GM18498 (cell line): ENCODE measurements at regions not wholly inside any gene's neighbourhood (a gene's known extent, or its start where the extent isn't known, plus 50 kb on each side); places are given as distances from the start of the nearest gene placed in this dataset.

Experiments
- ATAC-seq: cut with Tn5 transposase; IDR thresholded peaks from one replicate; pipeline ENCODE4 v1.9.1; 2021; ENCODE audit warnings: mild to moderate bottlenecking, moderate library complexity; ENCODE audit not compliant: unreplicated experiment

GRCh38 chr20:58092353-58092752 is 136.1 kb downstream of the ANKRD60 start:
- ATAC-seq: no peak

- no peak for ATAC-seq
Measured at GRCh38 chr20:58091810-58092209, 136.6 kb downstream of the ANKRD60 start.

- ATAC-seq: no peak
Measured at GRCh38 chr20:58090161-58090560, 138.3 kb downstream of the ANKRD60 start.

- ATAC-seq: no peak
Measured at GRCh38 chr20:58088625-58089024, 139.8 kb downstream of the ANKRD60 start.

- ATAC-seq: no peak
Measured at GRCh38 chr20:58088105-58088504, 140.3 kb downstream of the ANKRD60 start.

- ATAC-seq: no peak
Measured at GRCh38 chr20:58087562-58087858, 140.9 kb downstream of the ANKRD60 start.

GRCh38 chr20:58086763-58087561 is 141.5 kb downstream of the ANKRD60 start:
- no peak for ATAC-seq

GRCh38 chr20:58084966-58085365 is 143.5 kb downstream of the ANKRD60 start:
- no peak for ATAC-seq

- no peak for ATAC-seq
Measured at GRCh38 chr20:58084566-58084965, 143.9 kb downstream of the ANKRD60 start.

- no peak for ATAC-seq
Measured at GRCh38 chr20:58081846-58082245, 146.6 kb downstream of the ANKRD60 start.

GRCh38 chr20:58078741-58079522 is 149.5 kb downstream of the ANKRD60 start:
- ATAC-seq: no peak

GRCh38 chr20:58077282-58077681 is 151.2 kb downstream of the ANKRD60 start:
- ATAC-seq: no peak

GRCh38 chr20:58076405-58076804 is 152.0 kb downstream of the ANKRD60 start:
- ATAC-seq: no peak

GRCh38 chr20:58075586-58076345 is 152.7 kb downstream of the ANKRD60 start:
- no peak for ATAC-seq

- ATAC-seq: no peak
Measured at GRCh38 chr20:58073945-58074856, 154.3 kb downstream of the ANKRD60 start.

GRCh38 chr20:58072695-58073671 is 155.5 kb downstream of the ANKRD60 start:
- ATAC-seq: no peak

GRCh38 chr20:58071991-58072390 is 156.5 kb downstream of the ANKRD60 start:
- no peak for ATAC-seq

GRCh38 chr20:58071298-58071697 is 157.2 kb downstream of the ANKRD60 start:
- ATAC-seq: no peak

GRCh38 chr20:58070664-58071196 is 157.7 kb downstream of the ANKRD60 start:
- ATAC-seq: no peak
